HL-60 (cell line): ENCODE measurements at regions not wholly inside any gene's neighbourhood (a gene's known extent, or its start where the extent isn't known, plus 50 kb on each side); places are given as distances from the start of the nearest gene placed in this dataset.

Source experiments
- DNase-seq, 2 experiments: peaks; one replicate each; pipeline ENCODE4 v3.0.0-alpha.2; 2010 to 2020; ENCODE audit warnings: low read depth in 1 of 2, low spot score in 1 of 2
- H3K27ac ChIP-seq: fragments of 250-450 bp; sonication (Bioruptor Pico); replicated peaks from 2 replicates; pipeline ENCODE4 v1.5.1; 2020; ENCODE audit warnings: mild to moderate bottlenecking, moderate library complexity
- H3K27me3 ChIP-seq: fragments of 250-450 bp; sonication (Bioruptor Pico); 2 replicates; pipeline ENCODE4 v1.5.1; 2021; ENCODE audit warnings: mild to moderate bottlenecking, moderate library complexity; ENCODE audit not compliant: insufficient read depth, poor library complexity, severe bottlenecking
- H3K4me3 ChIP-seq: replicated peaks from 2 replicates; pipeline ENCODE4 v1.5.1; 2011; ENCODE audit warnings: mild to moderate bottlenecking, control low read depth, low read length; ENCODE audit not compliant: insufficient read depth
- CTCF ChIP-seq: IDR thresholded peaks from one replicate; pipeline ENCODE4 v1.5.1; 2011; ENCODE audit warnings: low read length, control low read depth, inconsistent platforms; ENCODE audit not compliant: insufficient read depth
- GABPA ChIP-seq: IDR thresholded peaks from 2 replicates; pipeline ENCODE4 v1.6.1; 2012; ENCODE audit warnings: low read depth
- POLR2AphosphoS5 ChIP-seq: IDR thresholded peaks from 2 replicates; pipeline ENCODE4 v1.6.1; 2012; ENCODE audit warnings: low read depth
- REST ChIP-seq: IDR thresholded peaks from 2 replicates; pipeline ENCODE4 v1.6.1; 2012; ENCODE audit warnings: low read depth; ENCODE audit not compliant: insufficient replicate concordance
- SPI1 ChIP-seq: IDR thresholded peaks from 2 replicates; pipeline ENCODE4 v1.6.1; 2012; ENCODE audit warnings: low read depth, mild to moderate bottlenecking, borderline replicate concordance

GRCh38 chr15:91499774-91500383 lies 353.6 kb upstream of the SLCO3A1 start:
- H3K4me3 ChIP-seq = no peak overlapping the region
- TF ChIP-seq REST (no peak), CTCF (no peak), GABPA (no peak), SPI1 (no peak), POLR2AphosphoS5 (no peak)
- no peak for DNase-seq
- H3K27ac ChIP-seq = no peak overlapping the region
- no peaks in the 10 kb centered on the region for H3K27me3 ChIP-seq

GRCh38 chr15:91508633-91509032 lies 344.9 kb upstream of the SLCO3A1 start:
- DNase-seq = no peak
- no peak for TF ChIP-seq CTCF
- no peak for TF ChIP-seq SPI1
- no peak for TF ChIP-seq POLR2AphosphoS5
- TF ChIP-seq GABPA = no peak
- no peak for TF ChIP-seq REST
- Histone ChIP-seq H3K4me3 (no peak overlapping the region), H3K27me3 (peaks cover 4% of the 10 kb centered on the region), H3K27ac (no peak overlapping the region)

GRCh38 chr15:91514147-91514546 lies 339.4 kb upstream of the SLCO3A1 start:
- Histone ChIP-seq H3K27me3 (peaks cover 4% of the 10 kb centered on the region), H3K27ac (no peak overlapping the region), H3K4me3 (no peak overlapping the region)
- TF ChIP-seq CTCF = no peak
- no peak for TF ChIP-seq SPI1
- TF ChIP-seq POLR2AphosphoS5 = no peak
- TF ChIP-seq REST = no peak
- TF ChIP-seq GABPA = no peak
- no peak for DNase-seq
